IMR-90 (cell line): ENCODE measurements at regions not wholly inside any gene's neighbourhood (a gene's known extent, or its start where the extent isn't known, plus 50 kb on each side); places are given as distances from the start of the nearest gene placed in this dataset.
"Not testable (repeated sequence)": the region's sequence is repeated elsewhere in the genome, so short reads cannot be mapped to it uniquely, and the experiment has no call there.

Experiments used
- ATAC-seq: fragments of 200-7000 bp; cut with Tn5 transposase; 2 replicates; pipeline ENCODE4 v1.9.1; 2020; ENCODE audit warnings: low read depth, mild to moderate bottlenecking, moderate library complexity
- BruUV-seq: library from RNA; stranded (reverse); fragments of 400-500 nt; replicated peaks from 2 replicates; lab custom pipeline; 2021; lab: Mats Ljungman, UMichigan
- CTCF ChIA-PET: fragments of 300-600 bp; formaldehyde crosslinking; extraction: SDS; loops from one replicate; lab custom pipeline; 2021; ENCODE audit warnings: antibody characterized with exemption; lab: Yijun Ruan, JAX
- POLR2A ChIA-PET: fragments of 300-600 bp; sonication (Branson Sonifier 250); formaldehyde crosslinking; loops from one replicate; lab custom pipeline; 2022; ENCODE audit warnings: antibody characterized with exemption; ENCODE audit not compliant: unreplicated experiment; lab: Charles Lee
- DNase-seq: peaks from one replicate; pipeline ENCODE4 v3.0.0; 2013
- H2AFZ ChIP-seq: replicated peaks from 2 replicates; pipeline ENCODE3; 2013; ENCODE audit warnings: low read length, mild to moderate bottlenecking; ENCODE audit not compliant: poor library complexity
- H2AK5ac ChIP-seq: 2 replicates; pipeline ENCODE4 v1.6.1; 2013; ENCODE audit warnings: low read depth, low read length, inconsistent platforms
- H2AK9ac ChIP-seq: replicated peaks from 2 replicates; pipeline ENCODE3; 2013; ENCODE audit warnings: mild to moderate bottlenecking, low read depth, low read length, moderate library complexity; ENCODE audit not compliant: poor library complexity
- H2BK120ac ChIP-seq: 2 replicates; pipeline ENCODE4 v1.6.1; 2013; ENCODE audit warnings: low read depth, low read length, inconsistent platforms
- H2BK15ac ChIP-seq: 3 replicates; pipeline ENCODE4 v1.6.1; 2013; ENCODE audit warnings: low read depth, low read length, inconsistent platforms
- H2BK20ac ChIP-seq: 2 replicates; pipeline ENCODE4 v1.6.1; 2013; ENCODE audit warnings: low read depth, mild to moderate bottlenecking, inconsistent platforms, low read length, moderate library complexity
- H2BK5ac ChIP-seq: 2 replicates; pipeline ENCODE4 v1.6.1; 2013; ENCODE audit warnings: mild to moderate bottlenecking, low read depth, low read length, inconsistent platforms; ENCODE audit not compliant: poor library complexity, severe bottlenecking
- H3K14ac ChIP-seq: replicated peaks from 2 replicates; pipeline ENCODE4 v1.6.1; 2013; ENCODE audit warnings: low read depth, low read length, inconsistent platforms
- H3K18ac ChIP-seq: 2 replicates; pipeline ENCODE4 v1.6.1; 2013; ENCODE audit warnings: low read depth, low read length, control low read depth
- H3K23ac ChIP-seq: 2 replicates; pipeline ENCODE4 v1.6.1; 2013; ENCODE audit warnings: low read depth, low read length, inconsistent platforms
- H3K27ac ChIP-seq: 2 replicates; pipeline ENCODE4 v1.5.1; 2013; ENCODE audit warnings: mild to moderate bottlenecking, control low read depth, low read length; ENCODE audit not compliant: insufficient read depth
- H3K27me3 ChIP-seq: 2 replicates; pipeline ENCODE4 v1.6.1; 2013; ENCODE audit warnings: low read length; ENCODE audit not compliant: control insufficient read depth, insufficient read depth
- H3K36me3 ChIP-seq: 2 replicates; pipeline ENCODE4 v1.6.1; 2013; ENCODE audit warnings: low read length, mixed read lengths; ENCODE audit not compliant: control insufficient read depth, insufficient read depth
- H3K4ac ChIP-seq: 2 replicates; pipeline ENCODE4 v1.6.1; 2013; ENCODE audit warnings: low read depth, low read length, inconsistent platforms
- H3K4me1 ChIP-seq: 2 replicates; pipeline ENCODE4 v1.6.1; 2013; ENCODE audit warnings: low read length, mixed read lengths; ENCODE audit not compliant: control insufficient read depth, insufficient read depth
- H3K4me2 ChIP-seq: 2 replicates; pipeline ENCODE4 v1.6.1; 2013; ENCODE audit warnings: low read depth, mild to moderate bottlenecking, control low read depth, low read length, moderate library complexity
- H3K4me3 ChIP-seq: 2 replicates; pipeline ENCODE4 v1.5.1; 2013; ENCODE audit warnings: low read depth, mild to moderate bottlenecking, control low read depth, low read length, moderate library complexity; ENCODE audit not compliant: insufficient read depth
- H3K56ac ChIP-seq: 2 replicates; pipeline ENCODE4 v1.6.1; 2013; ENCODE audit warnings: low read length, inconsistent platforms; ENCODE audit not compliant: insufficient read depth; ENCODE audit errors: extremely low read depth
- H3K79me1 ChIP-seq, 2 experiments: 2 replicates each; pipeline ENCODE4 v1.6.1; 2013; ENCODE audit warnings: low read length in 2 of 2, inconsistent platforms in 1 of 2, low read depth in 1 of 2
- H3K9ac ChIP-seq: 2 replicates; pipeline ENCODE4 v1.6.1; 2013; ENCODE audit warnings: low read depth, low read length, control low read depth
- H3K9me1 ChIP-seq: 2 replicates; pipeline ENCODE4 v1.6.1; 2013; ENCODE audit warnings: low read length, inconsistent platforms; ENCODE audit not compliant: insufficient read depth
- H3K9me3 ChIP-seq: 2 replicates; pipeline ENCODE4 v1.6.1; 2013; ENCODE audit warnings: low read length; ENCODE audit not compliant: control insufficient read depth, insufficient read depth
- H4K20me1 ChIP-seq: 2 replicates; pipeline ENCODE4 v1.6.1; 2013; ENCODE audit warnings: low read length, inconsistent platforms; ENCODE audit not compliant: insufficient read depth
- H4K5ac ChIP-seq: 2 replicates; pipeline ENCODE4 v1.6.1; 2013; ENCODE audit warnings: mild to moderate bottlenecking, low read depth, low read length, control low read depth
- H4K8ac ChIP-seq, 2 experiments: 2 replicates each; pipeline ENCODE4 v1.6.1; 2013; ENCODE audit warnings: low read depth in 2 of 2, low read length in 2 of 2, control low read depth in 1 of 2, inconsistent platforms in 1 of 2
- H4K91ac ChIP-seq: 2 replicates; pipeline ENCODE4 v1.6.1; 2013; ENCODE audit warnings: low read depth, low read length, inconsistent platforms; ENCODE audit not compliant: insufficient read depth
- CHD1 ChIP-seq: IDR thresholded peaks from 2 replicates; pipeline ENCODE4 v1.6.1; 2012; ENCODE audit warnings: low read depth, low read length, improper control_type of control experiment
- FOS ChIP-seq: fragments of 150-350 bp; IDR thresholded peaks from 2 replicates; pipeline ENCODE4 v1.6.1; 2016; ENCODE audit warnings: low read depth, low read length
- MAFK ChIP-seq: IDR thresholded peaks from 2 replicates; pipeline ENCODE4 v1.6.1; 2012; ENCODE audit warnings: low read depth, low read length, improper control_type of control experiment
- MAZ ChIP-seq: IDR thresholded peaks from 2 replicates; pipeline ENCODE4 v1.6.1; 2012; ENCODE audit warnings: low read depth, mild to moderate bottlenecking, low read length, improper control_type of control experiment, moderate library complexity, borderline replicate concordance
- MXI1 ChIP-seq: IDR thresholded peaks from 2 replicates; pipeline ENCODE4 v1.6.1; 2012; ENCODE audit warnings: low read depth, mild to moderate bottlenecking, low read length, moderate library complexity, borderline replicate concordance
- RAD21 ChIP-seq: IDR thresholded peaks from 2 replicates; pipeline ENCODE4 v1.6.1; 2012; ENCODE audit warnings: low read length, improper control_type of control experiment
- RCOR1 ChIP-seq: IDR thresholded peaks from 2 replicates; pipeline ENCODE4 v1.6.1; 2012; ENCODE audit warnings: mild to moderate bottlenecking, low read length, improper control_type of control experiment; ENCODE audit not compliant: insufficient replicate concordance
- RFX5 ChIP-seq: IDR thresholded peaks from 2 replicates; pipeline ENCODE4 v1.8.0; 2012; ENCODE audit warnings: low read depth, mild to moderate bottlenecking, low read length, moderate library complexity
- WGBS, 2 experiments: methylation state at CpG; one replicate each; pipeline versions ENCODE4 v1.1.5 to v1.1.7; 2013; ENCODE audit warnings: missing lambda C conversion rate in 2 of 2; ENCODE audit not compliant: insufficient read length in 1 of 2; ENCODE audit errors: extremely low coverage in 2 of 2; 5-methylcytosine and 5-hydroxymethylcytosine counted together
- dilution Hi-C: fragments of 300-500 bp; cut with HindIII; formaldehyde crosslinking; loops from one replicate; pipeline ENCODE4 v1.14.3; 2018; ENCODE audit warnings: low sequenced_read_pairs; ENCODE audit not compliant: unreplicated experiment
- in situ Hi-C: fragments of 300-500 bp; cut with MboI; formaldehyde crosslinking; loops from 3 replicates; pipeline ENCODE4 v1.14.3; 2019; ENCODE audit warnings: low sequenced_read_pairs, inconsistent platforms, mixed read lengths
- intact Hi-C: fragments of 100-400 bp; cut with micrococcal nuclease; formaldehyde crosslinking; loops from 2 replicates; pipeline ENCODE4 v1.10.0; 2022

GRCh38 chr19:28134311-28134710 is 1078.6 kb downstream of the UQCRFS1 start:
- H3K9ac ChIP-seq: no peak overlapping the region
- no peak overlapping the region for H3K4ac ChIP-seq
- TF ChIP-seq RAD21 (no peak), RFX5 (no peak), MAZ (no peak), MAFK (no peak), RCOR1 (no peak), CHD1 (no peak), MXI1 (no peak), FOS (no peak)
- ATAC-seq: no peak
- H3K4me3 ChIP-seq: no peak overlapping the region
- ChIA-PET POLR2A (no interaction called here), CTCF (no interaction called here)
- no peak overlapping the region for H3K27ac ChIP-seq
- H2BK5ac ChIP-seq: no peak overlapping the region
- H3K4me2 ChIP-seq: no peak overlapping the region
- no peak overlapping the region for H2AK9ac ChIP-seq
- no peak overlapping the region for H3K23ac ChIP-seq
- H3K4me1 ChIP-seq: no peaks in the 10 kb centered on the region
- no peak overlapping the region for H2BK120ac ChIP-seq
- dilution Hi-C loops (no loop called here), in situ Hi-C loops (no loop called here), intact Hi-C loops (no loop called here)
- no peaks in the 10 kb centered on the region for H3K9me1 ChIP-seq
- H2BK20ac ChIP-seq: no peak overlapping the region
- no peak overlapping the region for H2AFZ ChIP-seq
- no peaks in the 10 kb centered on the region for H4K20me1 ChIP-seq
- H2BK15ac ChIP-seq: no peak overlapping the region
- H3K9me3 ChIP-seq: peaks cover 26% of the 10 kb centered on the region
- H3K79me1 ChIP-seq: no peaks in the 10 kb centered on the region
- no peak overlapping the region for H2AK5ac ChIP-seq
- no peak overlapping the region for H3K14ac ChIP-seq
- H4K8ac ChIP-seq: no peak overlapping the region
- WGBS, 2 experiments: 38% methylated on average over 2 of the region's 3 CpGs; no CpG with 5 or more reads in 1 of the 2 experiments
- H3K27me3 ChIP-seq: no peaks in the 10 kb centered on the region
- BruUV-seq: no TSS peak
- DNase-seq: no peak
- H3K56ac ChIP-seq: no peak overlapping the region
- no peak overlapping the region for H4K91ac ChIP-seq
- H3K18ac ChIP-seq: no peak overlapping the region
- H3K36me3 ChIP-seq: no peaks in the 10 kb centered on the region
- no peak overlapping the region for H4K5ac ChIP-seq

DNA sequence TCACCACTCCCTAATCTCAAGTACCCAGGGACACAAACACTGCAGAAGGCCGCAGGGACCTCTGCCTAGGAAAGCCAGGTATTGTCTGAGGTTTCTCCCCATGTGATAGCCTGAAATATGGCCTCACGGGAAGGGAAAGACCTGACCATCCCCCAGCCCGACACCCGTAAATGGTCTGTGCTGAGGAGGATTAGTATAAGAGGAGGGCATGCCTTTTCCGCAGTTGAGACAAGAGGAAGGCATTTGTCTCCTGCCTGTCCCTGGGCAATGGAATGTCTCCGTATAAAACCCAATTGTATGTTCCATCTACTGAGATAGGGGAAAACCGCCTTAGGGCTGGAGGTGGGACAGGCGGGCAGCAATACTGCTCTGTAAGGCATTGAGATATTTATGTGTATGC is 1082.1 kb downstream of the UQCRFS1 start:
- H4K20me1 ChIP-seq, H3K79me1 ChIP-seq, H3K18ac ChIP-seq, H3K36me3 ChIP-seq, H2BK15ac ChIP-seq, H3K4ac ChIP-seq, H2AK9ac ChIP-seq, H3K9me1 ChIP-seq, H3K4me3 ChIP-seq, H3K4me2 ChIP-seq, H3K27ac ChIP-seq, intact Hi-C loops, H4K8ac ChIP-seq, ATAC-seq, H3K27me3 ChIP-seq, dilution Hi-C loops, POLR2A ChIA-PET, H2BK20ac ChIP-seq, H3K23ac ChIP-seq, H3K14ac ChIP-seq, H2BK120ac ChIP-seq, H3K4me1 ChIP-seq, H3K56ac ChIP-seq, in situ Hi-C loops, BruUV-seq, DNase-seq, H2AK5ac ChIP-seq, H2AFZ ChIP-seq, H2BK5ac ChIP-seq, CTCF ChIA-PET, H4K5ac ChIP-seq, H4K91ac ChIP-seq, H3K9ac ChIP-seq: not testable (repeated sequence)
- WGBS, 2 experiments: no CpG with 5 or more reads among the region's 8 CpGs
- peaks cover 15% of the 10 kb centered on the region for H3K9me3 ChIP-seq
